GM18507 (cell line): ENCODE measurements at regions not wholly inside any gene's neighbourhood (a gene's known extent, or its start where the extent isn't known, plus 50 kb on each side); places are given as distances from the start of the nearest gene placed in this dataset.

Source experiments
- DNase-seq: peaks from one replicate; pipeline ENCODE4 v3.0.0; 2011; ENCODE audit warnings: low read depth; ENCODE audit not compliant: insufficient read length; ENCODE audit errors: extremely low spot score
- FAIRE-seq: peaks from 2 replicates; lab custom pipeline; 2011; peaks lifted over from hg19 to GRCh38; lab: Jason Lieb, UNC

DNA sequence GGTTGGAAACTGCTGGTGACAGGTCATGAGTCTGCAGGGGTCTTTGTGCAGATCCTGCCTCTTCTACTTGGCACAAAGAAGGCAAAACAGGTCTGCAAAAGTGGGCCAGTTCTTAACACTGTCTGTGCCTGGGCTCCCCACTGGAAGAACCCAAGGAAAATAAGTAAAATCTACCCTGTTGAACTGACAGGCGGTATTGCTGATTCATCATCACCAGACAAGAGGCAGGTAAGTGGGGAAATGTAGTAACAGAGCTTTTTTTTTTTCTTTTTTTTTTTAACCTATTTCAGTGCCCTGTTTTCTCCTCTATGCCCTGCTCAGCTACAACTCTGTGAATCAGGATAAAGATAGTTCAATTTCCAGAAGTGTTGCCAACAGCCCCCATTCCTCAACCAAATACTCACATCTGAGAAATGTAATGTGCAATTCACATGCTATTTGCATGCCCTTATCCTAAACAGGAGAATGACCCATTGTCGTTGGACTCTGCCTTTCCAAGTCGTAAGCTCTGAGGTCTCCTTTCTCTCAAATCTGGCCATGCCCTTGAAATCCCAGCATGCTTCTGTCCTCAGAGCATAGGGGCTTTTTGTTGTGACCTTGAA, 237.0 kb downstream of the SOX9 start:
- DNase-seq (no peak), FAIRE-seq (no peak)

DNA sequence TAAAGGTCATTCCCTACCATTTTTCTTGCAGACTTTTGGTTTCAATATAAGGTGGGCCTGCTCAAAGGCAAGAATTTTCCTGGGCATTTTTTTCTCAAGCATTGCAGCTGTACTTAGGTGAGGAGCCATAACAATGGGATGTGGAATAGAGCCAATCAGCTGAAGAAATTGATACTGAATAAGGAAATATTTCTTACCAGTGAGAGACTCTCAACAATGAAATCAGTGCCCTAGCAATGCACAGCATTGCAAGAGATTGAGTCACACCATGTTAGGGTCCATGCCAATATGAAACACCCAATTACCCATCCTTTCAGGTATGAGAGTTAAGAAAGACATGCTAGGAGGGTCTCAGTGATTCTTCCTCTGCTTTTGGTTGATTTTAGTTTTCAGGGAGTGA, 237.6 kb downstream of the SOX9 start:
- no peak for DNase-seq
- no peak for FAIRE-seq

DNA sequence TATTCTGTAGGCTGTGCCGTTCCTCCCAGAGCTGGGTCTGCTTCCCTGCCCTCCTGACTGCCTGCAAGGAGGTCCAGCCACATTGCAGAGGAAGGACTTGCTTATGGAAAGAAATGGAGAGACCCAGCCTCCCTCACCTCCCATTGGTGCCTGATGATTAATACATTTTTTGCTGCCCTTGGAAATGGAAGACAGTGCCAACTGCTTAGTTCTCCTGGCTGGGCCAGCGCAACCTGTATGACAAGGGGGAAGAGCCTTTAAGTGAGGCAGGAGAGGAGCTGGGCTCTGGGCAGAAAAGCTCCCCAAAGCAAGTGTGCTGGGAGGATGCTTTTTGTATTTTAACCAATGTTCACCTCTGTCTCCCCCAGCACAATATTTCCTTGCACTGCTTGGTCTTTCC, 238.5 kb downstream of the SOX9 start:
- DNase-seq (no peak), FAIRE-seq (no peak)

DNA sequence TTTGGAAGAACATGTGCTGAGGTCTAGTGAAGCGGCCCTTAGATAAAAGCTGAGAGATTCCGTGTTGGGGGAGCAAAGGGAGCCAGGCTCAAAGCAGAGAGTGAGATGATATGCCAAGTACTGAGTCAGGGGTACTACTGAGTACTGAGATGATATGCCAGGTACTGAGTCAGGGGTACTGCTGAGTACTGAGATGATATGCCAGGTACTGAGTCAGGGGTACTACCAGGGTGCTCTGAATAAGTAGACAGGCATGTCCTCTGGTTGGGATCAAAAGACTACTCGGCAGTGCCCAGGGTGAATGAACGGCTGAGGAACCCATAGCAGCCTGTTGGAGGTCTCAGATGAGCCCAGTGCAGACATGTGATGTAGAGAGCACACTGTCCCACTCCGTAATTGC, 239.0 kb downstream of the SOX9 start:
- no peak for DNase-seq
- FAIRE-seq: no peak

DNA sequence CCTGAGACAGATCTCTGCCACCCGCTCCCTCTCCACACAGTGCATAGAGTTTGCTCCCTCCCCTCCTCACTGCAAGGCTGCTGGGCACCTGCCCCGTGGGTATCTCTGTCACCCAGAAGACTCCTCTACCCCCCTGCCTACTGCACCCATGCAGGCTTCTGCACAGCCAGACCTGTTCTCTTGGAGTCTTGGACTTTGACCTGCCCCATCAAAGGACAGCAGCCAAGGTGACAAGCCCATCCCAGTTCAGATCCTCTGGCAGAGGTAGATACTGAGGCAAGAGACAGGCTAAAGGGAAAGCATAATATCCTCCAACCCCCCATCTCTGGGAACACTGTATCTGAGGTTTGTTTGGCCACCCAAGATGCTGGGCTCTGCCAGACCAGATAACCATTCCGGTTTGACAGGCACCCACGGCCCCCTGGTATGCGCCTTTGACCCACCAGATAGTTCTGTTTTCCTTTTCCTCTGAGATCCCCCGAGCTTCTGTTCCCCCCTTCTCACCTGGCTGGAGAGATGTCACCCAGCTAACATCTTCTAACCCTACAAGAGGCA, 239.6 kb downstream of the SOX9 start:
- no peak for DNase-seq
- no peak for FAIRE-seq

DNA sequence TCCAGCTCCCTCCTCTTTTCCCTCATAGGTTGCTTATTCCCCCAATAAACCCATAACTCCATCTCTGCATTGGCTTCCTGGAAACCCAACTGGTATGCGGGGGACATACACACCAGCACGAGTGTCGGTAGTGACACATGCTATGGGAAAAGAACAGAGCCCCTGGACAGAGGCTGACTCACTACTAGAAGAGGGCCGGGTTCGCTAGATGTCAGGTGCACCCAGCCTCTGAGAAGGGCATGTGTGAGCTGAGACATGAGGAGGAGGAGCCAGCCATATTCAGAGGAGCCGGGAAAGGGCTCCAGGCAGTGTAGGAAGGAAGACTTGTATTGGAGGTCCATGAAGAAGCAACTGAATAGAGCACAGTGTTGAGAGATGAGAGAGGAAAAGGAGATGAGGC, 241.1 kb downstream of the SOX9 start:
- FAIRE-seq: no peak
- DNase-seq: no peak

DNA sequence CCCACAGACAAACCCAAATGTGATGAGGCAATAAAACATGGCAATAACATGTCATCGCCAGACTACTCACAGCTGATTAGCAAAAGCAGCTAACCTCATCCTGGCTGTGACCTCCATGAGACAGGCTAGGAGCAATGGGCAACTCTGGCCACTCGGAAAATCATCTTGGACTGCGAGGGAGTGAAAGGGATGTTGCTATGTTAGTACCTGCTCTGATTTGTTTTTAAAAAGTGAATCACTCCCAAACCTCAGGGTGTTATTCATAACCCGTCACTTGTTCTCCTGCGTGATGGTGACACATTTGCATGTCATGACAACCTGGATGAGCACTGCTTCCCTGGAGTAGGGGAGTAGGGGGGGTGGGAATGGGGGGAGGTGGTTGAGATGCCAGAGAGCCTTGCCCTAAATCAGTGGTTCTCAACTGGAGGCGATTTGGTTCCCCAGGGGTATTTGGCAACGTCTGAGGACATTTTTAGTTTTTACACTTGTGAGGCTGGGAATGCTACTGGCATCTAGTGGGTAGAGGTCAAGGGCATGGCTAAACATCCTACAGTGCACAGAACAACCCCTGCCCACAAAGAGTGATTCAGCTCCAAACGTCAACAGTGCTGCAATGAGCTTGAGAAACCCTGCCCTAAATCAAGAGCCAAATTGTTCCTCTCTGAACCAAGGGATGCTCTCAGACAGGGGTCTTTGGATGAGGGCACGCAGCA, 241.7 kb downstream of the SOX9 start:
- FAIRE-seq: no peak

DNA sequence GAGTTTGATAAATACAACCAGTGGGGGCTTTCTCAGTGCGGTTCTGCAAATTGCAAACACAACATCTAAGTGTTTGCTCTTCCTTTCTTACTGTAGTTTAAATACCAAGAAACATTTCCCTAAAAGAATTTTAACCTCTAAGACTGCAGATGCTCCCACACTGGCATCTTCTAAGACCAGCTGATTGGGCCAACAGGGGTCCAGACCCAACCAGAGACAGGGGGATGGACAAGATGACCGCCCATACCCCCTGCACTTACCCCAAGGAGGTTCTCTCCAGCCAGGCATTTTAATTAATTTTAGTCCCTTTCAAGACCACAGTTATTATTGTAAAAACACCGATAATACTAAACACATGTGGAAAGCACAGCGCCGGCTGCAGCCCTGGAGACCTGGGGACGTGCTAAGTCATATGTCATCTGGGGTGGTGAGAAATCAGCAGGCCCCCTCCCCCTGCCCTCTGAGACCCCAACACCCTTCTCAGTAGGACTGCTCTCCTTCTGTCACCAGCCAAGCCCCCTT, 242.3 kb downstream of the SOX9 start:
- FAIRE-seq (no peak), DNase-seq (no peak)

More for the DNA sequence above, 241.7 kb downstream of the SOX9 start:
- DNase-seq: no peak

DNA sequence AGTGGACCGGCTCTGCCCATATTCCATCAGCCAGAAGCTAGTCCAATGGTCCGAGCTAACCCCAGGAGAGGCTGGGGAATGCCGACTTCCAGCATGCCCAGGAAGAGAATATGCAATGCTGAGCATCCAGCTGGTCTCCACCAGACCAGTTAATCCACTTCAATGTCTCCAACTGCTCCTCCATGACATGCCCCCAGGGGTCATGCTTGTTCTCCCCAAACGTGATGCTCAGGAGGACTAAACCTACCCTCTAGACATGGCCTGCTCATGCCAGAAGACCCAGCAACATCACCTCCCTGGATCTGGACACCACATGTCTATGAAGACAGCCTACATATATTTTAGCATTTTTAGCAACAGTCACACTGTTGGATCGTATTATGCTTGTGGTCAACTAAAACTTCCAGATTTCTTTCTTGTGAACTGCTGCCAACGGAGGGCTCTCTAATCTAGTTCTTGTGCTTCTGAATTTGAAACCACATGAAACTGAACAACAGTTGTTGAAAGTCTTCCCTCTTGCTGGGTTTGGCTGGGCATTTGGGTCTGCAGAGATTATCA, 245.1 kb downstream of the SOX9 start:
- FAIRE-seq (no peak), DNase-seq (no peak)

DNA sequence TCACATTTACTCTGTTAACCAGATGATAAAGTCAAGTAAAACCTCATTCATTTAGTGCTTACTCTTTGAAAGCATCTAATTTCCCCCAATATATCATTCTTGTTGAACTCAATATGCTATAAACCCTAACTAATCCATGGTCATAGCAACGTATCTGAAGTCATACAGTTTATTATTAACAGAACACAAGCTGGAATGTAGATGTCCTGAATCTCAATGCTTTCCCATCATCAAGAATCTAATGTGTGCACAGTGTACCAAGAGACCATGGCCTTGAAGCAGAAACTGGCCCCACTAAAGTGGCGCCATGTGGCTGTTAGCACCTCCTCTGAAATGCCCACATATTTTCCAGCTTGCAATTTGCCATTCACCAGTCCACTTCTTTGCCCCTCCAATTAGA, 245.8 kb downstream of the SOX9 start:
- DNase-seq (no peak), FAIRE-seq (no peak)

DNA sequence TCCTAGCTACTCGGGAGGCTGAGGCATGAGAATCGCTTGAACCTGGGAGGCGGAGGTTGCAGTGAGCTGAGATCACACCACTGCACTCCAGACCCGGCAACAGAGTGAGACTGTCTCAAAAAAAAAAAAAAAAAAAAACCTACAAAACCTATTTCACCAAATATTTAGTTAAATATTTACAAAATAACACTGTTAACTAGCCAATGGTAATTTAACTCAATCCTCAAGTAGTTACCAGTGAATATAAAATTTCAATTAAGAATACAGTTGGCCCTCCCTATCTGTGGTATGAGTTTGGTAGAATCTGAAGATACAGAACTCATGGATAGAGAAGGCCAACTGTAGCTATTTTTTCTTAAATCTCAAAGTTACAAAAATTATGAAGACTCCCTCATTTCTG, 247.4 kb downstream of the SOX9 start:
- FAIRE-seq: no peak
- DNase-seq: no peak

DNA sequence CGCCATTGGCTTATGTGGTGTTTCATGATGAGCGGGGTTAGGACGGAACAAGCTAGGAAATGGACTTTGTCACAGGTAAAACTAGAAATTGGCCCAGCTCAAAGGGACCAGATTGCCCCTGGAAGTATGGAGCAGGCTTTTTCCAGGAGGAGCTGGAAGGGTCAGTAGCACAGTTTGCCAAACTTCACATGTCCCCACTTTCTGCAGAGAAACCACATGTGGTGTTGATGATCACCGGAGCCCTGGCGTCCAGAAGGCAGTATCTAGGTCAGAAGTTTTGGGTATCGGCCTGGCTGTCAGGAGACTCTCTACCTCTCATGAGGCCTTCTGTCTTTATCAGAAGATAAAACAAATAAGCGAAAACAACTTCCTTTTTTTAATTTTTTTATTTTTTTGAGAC, 248.5 kb downstream of the SOX9 start:
- FAIRE-seq (no peak), DNase-seq (no peak)

DNA sequence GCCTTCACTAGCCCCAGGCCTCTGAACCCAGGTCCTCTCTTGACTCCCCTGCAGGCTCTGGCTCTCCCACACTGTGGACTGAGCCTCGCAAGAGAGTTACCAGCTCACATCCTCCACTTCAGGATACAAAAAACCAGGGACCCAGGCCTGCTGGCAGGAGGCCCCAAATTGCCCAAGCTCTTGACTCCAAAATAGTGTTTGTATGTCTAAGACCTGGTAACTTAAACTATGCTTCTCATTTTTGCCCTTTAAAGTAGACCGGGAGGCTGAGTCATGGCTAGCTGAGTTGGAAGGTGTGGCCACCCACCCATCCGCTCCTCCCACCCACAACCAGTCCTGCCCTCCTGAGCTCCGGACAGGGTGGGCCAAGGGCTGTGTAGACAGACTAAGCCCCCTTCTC, 250.0 kb downstream of the SOX9 start:
- no peak for FAIRE-seq
- DNase-seq: no peak

DNA sequence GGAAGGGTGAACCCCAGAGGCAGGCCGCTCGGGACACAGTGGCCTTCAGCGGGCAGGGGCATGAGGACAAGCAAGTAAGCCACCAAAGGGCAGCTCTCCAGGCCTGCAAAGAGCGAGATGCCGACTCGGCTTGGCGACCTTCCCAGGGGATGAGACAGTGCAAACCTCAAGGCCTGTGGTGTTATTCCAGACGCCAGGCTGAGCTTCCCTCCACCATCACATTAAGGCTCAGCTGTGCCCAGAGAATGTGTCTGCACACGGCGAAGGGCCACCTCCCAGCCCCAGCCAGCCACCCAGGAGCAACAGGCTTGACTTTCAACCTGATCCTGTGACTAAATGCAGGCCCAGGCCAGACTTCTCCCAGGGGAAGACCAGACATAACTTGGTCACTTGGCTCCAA, 251.4 kb downstream of the SOX9 start:
- DNase-seq: no peak
- no peak for FAIRE-seq

DNA sequence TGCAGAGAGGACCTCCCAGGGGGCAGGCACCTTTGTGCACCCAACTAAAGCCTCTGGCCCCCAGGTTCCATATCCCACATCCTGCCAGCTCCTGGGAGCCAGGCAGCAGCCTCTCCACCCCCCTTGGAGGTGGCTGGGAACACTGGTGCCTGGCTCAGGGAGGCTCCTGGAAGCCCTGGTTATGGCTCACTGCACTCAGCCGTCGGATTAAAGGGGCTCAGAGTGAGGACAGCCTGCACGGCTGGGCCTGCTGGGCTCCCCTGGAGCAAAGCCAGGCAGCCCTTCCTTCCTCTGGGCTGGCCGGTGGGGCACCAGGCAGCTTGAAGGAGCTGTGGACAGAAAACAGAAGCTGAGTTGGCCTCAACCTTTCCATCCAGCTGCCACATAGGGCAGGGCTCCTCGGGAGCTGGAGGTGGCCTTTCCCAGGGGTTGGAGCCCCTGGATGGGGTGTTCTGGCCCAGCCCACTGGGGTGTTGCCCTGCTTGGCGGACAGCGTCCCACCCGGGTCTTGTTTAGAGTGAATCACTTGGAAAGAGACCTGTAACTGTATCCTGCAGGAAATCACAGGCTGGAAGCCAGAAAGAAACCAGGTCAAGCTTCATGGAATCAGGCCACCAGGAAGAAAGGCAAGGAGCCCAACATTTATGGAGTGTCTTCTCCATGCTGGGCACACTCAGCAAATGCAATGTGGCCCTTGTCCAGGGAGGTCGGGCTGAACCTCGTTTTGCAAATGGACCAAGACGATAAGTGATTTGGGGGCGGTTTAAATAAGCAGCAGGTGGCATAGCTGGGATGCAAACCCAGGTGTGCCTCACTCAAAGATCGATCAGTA, 253.3 kb downstream of the SOX9 start:
- no peak for DNase-seq
- no peak for FAIRE-seq

DNA sequence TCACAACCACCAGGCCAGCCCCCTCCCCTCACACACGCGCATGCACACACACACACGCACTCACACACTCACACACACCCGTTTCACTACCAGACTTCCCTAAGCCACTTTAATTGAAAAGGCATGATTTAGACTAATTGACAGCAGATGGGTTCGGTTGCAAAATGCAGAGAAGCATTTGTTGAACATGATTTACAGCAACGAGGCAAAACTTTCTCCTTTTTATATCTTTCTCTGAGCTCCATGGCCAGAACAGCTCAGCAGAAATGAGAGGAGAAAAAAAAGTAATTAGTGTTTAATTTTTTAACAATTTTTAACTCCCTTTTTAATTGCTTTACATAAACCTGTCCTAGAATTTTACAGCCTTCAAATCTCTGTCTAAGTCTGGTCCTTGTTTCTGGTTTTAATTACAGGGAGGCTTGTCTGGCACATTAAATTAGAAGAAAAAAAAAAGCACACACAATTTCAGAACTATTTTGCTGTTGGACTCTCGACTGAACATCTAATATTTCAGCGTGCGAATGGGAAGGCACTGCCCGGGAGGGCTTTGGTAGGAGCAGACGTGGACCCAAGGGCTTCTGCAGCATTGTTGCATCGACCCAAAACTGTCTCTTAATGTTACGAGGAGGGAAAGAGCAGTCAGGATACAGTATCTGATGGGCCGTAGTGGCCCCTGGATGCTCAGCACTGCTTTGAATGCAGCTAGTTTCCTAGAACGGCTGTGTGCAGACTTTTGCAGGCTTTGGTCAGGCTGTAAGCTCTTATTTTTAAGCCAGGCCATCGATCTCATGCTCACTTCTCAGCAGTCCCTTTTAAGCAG, 255.9 kb downstream of the SOX9 start:
- FAIRE-seq: no peak
- no peak for DNase-seq

DNA sequence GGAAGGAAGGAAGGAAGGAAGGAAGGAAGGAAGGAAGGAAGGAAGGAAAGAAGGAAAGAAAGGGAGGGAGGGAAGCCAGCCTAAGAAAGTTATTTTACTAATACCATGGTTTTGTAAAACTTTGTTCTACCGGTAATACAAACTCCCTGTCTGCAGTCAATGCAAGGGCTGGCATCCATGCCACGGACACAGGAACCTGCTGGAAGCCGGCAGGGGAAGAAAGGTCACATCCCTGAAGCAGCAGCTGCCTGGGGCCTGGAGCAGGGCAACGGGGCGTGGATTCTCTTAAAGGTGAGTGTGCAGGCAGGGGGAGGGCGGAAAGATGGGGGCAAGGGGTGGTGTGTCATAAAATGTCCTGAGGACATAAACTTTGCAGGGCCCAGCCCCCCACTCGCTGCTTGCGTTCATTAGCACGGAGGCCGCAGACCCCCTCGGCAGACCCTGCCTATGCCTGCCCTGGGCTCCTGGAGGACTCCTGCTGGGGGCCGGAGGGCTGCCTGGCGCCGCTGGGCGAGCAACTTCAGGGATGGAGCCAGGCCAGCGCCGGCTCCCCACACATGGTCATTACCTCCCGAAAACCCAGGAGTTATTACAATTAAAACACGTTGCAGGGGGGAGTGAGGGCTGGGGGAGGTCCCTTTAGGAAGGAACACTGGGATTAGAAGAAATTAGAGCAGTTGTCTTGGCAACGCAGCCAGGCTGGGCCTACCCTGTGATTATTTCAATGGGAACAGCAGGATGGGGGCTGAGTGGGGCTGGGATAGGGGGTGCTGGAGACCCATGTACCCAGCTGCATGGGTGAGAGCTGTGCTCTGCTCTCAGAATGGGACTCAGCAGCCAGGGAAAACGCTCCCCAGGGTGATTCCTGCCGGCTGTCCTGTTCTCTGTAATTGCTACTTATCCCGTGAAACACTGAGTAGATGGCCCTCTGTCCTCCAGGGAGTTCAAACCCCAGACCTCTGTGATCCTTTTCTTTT, 257.9 kb downstream of the SOX9 start:
- FAIRE-seq: no peak

DNA sequence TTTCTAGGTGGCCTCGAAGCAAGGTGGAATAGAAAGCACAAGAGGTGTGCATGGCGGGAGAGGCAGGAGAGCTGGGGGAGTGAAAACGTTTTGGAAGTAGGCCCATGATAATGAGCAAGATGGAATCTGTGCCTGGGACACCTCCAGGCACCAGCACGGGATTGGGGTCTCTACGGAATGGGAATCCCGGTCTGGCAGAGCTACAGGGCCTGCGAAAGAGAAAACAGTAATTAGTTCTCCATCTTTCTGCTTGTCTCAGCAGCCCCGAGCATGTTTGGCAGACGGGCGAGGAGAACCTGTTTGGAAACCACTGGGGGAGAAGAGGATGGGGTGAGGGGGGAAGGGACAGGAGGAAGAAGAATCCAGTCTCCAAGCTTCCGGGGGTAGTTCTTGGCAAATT, 258.7 kb downstream of the SOX9 start:
- no peak for DNase-seq
- FAIRE-seq: no peak

More for the DNA sequence above, 257.9 kb downstream of the SOX9 start:
- DNase-seq: no peak
